ENCODE measurements at regions not wholly inside any gene's neighbourhood (a gene's known extent, or its start where the extent isn't known, plus 50 kb on each side); places are given as distances from the start of the nearest gene placed in this dataset.

GRCh38 chr7:130923930-130924329, 189.9 kb upstream of the KLF14 start:
- TF ChIP-seq CTCF (IDR thresholded peaks at IDR 0.05; ENCODE audit: borderline replicate concordance, extremely low read depth, low read length, poor library complexity, severe bottlenecking): no peak
- no peak for TF ChIP-seq EZH2 (IDR thresholded peaks at IDR 0.05; ENCODE audit: borderline replicate concordance, low read depth, low read length, severe bottlenecking)
